Activated naive CD8-positive, alpha-beta T cell treated with anti-CD3 and anti-CD28 coated beads for 36 hours (primary cell): ENCODE measurements at regions not wholly inside any gene's neighbourhood (a gene's known extent, or its start where the extent isn't known, plus 50 kb on each side); places are given as distances from the start of the nearest gene placed in this dataset.

Experiments
- DNase-seq: peaks from one replicate; pipeline ENCODE4 v3.0.0; 2021
- H3K27ac Mint-ChIP-seq: one replicate; pipeline ENCODE4 v1.8.0; 2022; ENCODE audit warnings: mild to moderate bottlenecking, moderate library complexity, mixed read lengths
- H3K27me3 Mint-ChIP-seq: one replicate; pipeline ENCODE4 v1.8.0; 2022; ENCODE audit warnings: mild to moderate bottlenecking, mixed read lengths
- H3K36me3 Mint-ChIP-seq: one replicate; pipeline ENCODE4 v1.8.0; 2021; ENCODE audit warnings: mild to moderate bottlenecking, mixed read lengths
- H3K4me1 Mint-ChIP-seq: one replicate; pipeline ENCODE4 v1.8.0; 2021; ENCODE audit warnings: mixed read lengths
- H3K4me3 Mint-ChIP-seq: one replicate; pipeline ENCODE4 v1.8.0; 2022; ENCODE audit warnings: mild to moderate bottlenecking, moderate library complexity, mixed read lengths
- H3K9me3 Mint-ChIP-seq: one replicate; pipeline ENCODE4 v1.8.0; 2022; ENCODE audit warnings: mixed read lengths

- no peaks in the 10 kb centered on the region for H3K36me3 Mint-ChIP-seq
- no peak overlapping the region for H3K4me3 Mint-ChIP-seq
- no peak for DNase-seq
- no peaks in the 10 kb centered on the region for H3K9me3 Mint-ChIP-seq
- no peak overlapping the region for H3K27ac Mint-ChIP-seq
- H3K4me1 Mint-ChIP-seq = peaks cover 18% of the 10 kb centered on the region
- no peaks in the 10 kb centered on the region for H3K27me3 Mint-ChIP-seq
Measured at GRCh38 chr2:8406271-8406670, 275.6 kb upstream of the ID2 start.

DNA sequence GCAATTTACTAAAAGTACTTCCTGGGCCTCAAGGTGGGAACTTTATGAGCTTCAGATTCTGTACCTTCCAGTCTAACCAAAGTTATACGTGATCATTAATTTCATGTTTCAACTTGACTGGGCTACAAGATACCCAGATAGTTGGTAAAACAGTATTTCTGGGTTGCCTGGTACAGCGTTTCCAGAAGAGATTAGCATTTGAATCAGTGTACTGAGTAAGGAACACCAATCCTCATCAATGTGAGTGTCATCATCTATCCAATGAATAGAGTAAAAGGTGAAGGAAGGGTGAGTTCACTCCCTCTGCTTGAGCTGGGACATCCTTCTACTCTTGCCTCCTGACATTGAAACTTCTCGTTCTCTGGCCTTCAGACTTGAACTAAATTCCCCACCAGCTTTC is 274.5 kb upstream of the ID2 start:
- Mint-ChIP-seq H3K9me3 (no peaks in the 10 kb centered on the region), H3K27ac (no peak overlapping the region), H3K36me3 (no peaks in the 10 kb centered on the region), H3K4me1 (peaks cover 18% of the 10 kb centered on the region), H3K4me3 (no peak overlapping the region), H3K27me3 (no peaks in the 10 kb centered on the region)
- no peak for DNase-seq

- H3K4me1 Mint-ChIP-seq = peaks cover 18% of the 10 kb centered on the region
- no peaks in the 10 kb centered on the region for H3K9me3 Mint-ChIP-seq
- H3K27ac Mint-ChIP-seq = peak overlapping the region; percentile 81
- H3K27me3 Mint-ChIP-seq = no peaks in the 10 kb centered on the region
- H3K4me3 Mint-ChIP-seq = peak overlapping the region; percentile 0
- no peaks in the 10 kb centered on the region for H3K36me3 Mint-ChIP-seq
- DNase-seq = peak; percentile 66
Measured at GRCh38 chr2:8408560-8409460, 273.0 kb upstream of the ID2 start.

DNA sequence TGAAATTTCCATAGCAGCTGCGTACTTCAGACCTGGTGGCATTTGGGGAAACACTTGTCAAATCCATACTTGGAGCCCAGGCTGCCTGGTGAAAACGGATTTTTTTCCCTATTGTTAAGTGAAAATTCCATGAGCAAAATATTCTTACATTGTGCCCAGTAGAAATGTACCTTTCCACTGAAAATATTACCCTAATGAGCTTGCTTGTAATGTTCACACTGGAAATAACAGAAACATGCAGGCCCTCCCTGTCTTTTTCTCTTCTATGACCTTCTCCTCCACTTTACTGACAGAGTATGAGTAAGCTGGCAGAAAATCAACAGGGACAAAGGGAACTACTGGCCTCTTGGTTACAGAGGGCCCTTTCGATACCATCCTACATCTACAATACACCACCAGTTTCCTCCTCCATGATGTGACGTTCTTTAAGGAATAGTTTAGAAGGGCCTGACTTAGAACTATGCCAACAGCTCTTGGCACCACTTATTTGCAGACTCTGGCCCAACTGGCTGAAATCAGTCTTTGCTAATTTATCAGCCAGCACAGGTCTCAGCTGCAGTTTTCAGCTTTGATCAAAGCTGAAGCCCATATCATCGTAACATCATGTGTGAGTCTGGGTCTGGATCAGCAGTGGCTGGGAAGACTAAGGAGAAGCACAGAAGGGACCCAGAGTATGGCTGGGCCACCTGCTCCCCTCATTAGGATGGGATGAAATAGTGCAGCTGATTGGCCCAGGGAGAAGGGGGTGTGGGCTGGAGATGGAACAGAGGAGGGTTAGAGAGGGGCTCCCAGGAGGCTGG is 272.2 kb upstream of the ID2 start:
- Mint-ChIP-seq H3K4me3 (no peak overlapping the region), H3K36me3 (no peaks in the 10 kb centered on the region), H3K27me3 (no peaks in the 10 kb centered on the region)

GRCh38 chr2:8412082-8412481 is 269.8 kb upstream of the ID2 start:
- Mint-ChIP-seq H3K27ac (no peak overlapping the region), H3K9me3 (no peaks in the 10 kb centered on the region), H3K27me3 (peaks cover 4% of the 10 kb centered on the region), H3K36me3 (no peaks in the 10 kb centered on the region), H3K4me3 (no peak overlapping the region), H3K4me1 (peaks cover 18% of the 10 kb centered on the region)
- no peak for DNase-seq

More for the DNA sequence above, 272.2 kb upstream of the ID2 start:
- Mint-ChIP-seq H3K4me1 (peaks cover 18% of the 10 kb centered on the region), H3K9me3 (no peaks in the 10 kb centered on the region), H3K27ac (peak overlapping the region; percentile 81)
- no peak for DNase-seq

DNA sequence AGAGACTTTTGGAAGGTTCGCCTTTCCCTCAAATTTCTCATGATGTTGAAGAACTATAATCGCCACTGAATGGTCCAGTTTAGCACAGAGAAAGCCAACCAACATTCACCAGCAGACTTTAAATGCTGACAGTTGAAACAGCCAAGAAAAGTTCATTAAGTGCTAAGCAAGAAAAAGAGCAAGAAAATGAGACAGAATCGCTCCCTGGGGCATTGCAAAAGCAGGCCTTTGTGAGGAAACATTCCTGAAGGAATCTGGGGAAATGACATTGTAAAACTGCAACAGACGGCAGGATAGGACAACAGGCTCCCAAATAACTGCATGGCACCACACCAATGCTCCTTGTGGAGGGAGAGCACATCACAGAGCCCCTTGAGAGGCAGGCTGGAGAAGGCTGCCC is 269.3 kb upstream of the ID2 start:
- no peak overlapping the region for H3K27ac Mint-ChIP-seq

GRCh38 chr2:8413589-8414135 is 268.2 kb upstream of the ID2 start:
- DNase-seq = no peak
- no peaks in the 10 kb centered on the region for H3K9me3 Mint-ChIP-seq
- no peaks in the 10 kb centered on the region for H3K36me3 Mint-ChIP-seq
- H3K4me3 Mint-ChIP-seq = no peak overlapping the region
- peaks cover 13% of the 10 kb centered on the region for H3K4me1 Mint-ChIP-seq
- H3K27me3 Mint-ChIP-seq = peaks cover 4% of the 10 kb centered on the region
- H3K27ac Mint-ChIP-seq = no peak overlapping the region

More for the DNA sequence above, 269.3 kb upstream of the ID2 start:
- H3K36me3 Mint-ChIP-seq = no peaks in the 10 kb centered on the region
- H3K9me3 Mint-ChIP-seq = no peaks in the 10 kb centered on the region
- peaks cover 18% of the 10 kb centered on the region for H3K4me1 Mint-ChIP-seq
- peaks cover 4% of the 10 kb centered on the region for H3K27me3 Mint-ChIP-seq
- DNase-seq = no peak
- H3K4me3 Mint-ChIP-seq = no peak overlapping the region

DNA sequence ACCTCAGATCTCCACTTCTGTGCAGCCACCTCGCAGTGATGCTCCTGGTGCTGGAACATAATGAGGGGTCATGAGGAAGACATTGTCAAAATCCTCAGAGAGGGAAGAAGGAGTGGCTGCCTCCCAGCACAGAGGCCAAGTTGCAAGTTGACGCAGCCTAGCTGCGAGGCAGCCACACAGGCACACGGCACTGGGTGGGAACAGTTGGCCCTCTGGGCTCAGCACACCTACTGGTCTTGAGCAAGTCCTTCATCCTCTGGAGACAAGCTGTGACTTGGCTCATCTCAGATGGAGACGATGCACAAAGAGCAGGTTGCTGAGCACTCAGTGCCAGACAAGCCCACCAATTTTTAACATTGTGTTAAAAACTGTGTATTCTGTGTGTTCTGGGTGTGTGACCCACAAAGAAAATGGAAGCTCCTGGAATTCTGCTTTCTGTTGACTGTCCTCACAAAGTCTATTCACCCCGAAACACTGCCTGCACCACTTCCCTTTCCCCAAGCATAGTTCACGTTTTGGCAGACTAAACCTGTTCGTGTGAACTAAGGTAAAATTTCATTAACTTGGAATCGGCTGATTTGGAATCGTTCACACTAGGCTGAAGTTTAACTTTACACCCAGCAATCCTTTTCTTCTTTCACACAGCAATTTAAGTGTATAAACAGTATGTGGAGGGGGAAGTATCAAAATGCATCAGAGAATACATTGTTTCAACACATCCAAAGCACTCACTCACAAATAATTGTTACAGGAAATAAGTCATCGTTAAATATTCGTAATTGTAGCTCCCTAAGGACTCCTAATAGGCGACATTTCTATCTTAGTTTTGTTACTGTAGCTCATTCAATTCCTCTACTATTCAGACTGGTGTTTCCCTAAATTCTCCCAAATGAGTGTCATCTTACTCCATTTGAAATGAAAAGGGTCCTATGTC is 266.6 kb upstream of the ID2 start:
- no peaks in the 10 kb centered on the region for H3K36me3 Mint-ChIP-seq
- H3K4me1 Mint-ChIP-seq = peaks cover under 1% of the 10 kb centered on the region

GRCh38 chr2:8416001-8416571 is 265.8 kb upstream of the ID2 start:
- Mint-ChIP-seq H3K36me3 (no peaks in the 10 kb centered on the region), H3K27ac (no peak overlapping the region), H3K27me3 (peaks cover 4% of the 10 kb centered on the region), H3K9me3 (no peaks in the 10 kb centered on the region), H3K4me1 (no peaks in the 10 kb centered on the region), H3K4me3 (no peak overlapping the region)
- no peak for DNase-seq

More for the DNA sequence above, 266.6 kb upstream of the ID2 start:
- Mint-ChIP-seq H3K27ac (no peak overlapping the region), H3K4me3 (no peak overlapping the region), H3K9me3 (no peaks in the 10 kb centered on the region), H3K27me3 (peaks cover 4% of the 10 kb centered on the region)
- DNase-seq = no peak

GRCh38 chr2:8416849-8417832 is 264.7 kb upstream of the ID2 start:
- peaks cover 8% of the 10 kb centered on the region for H3K27me3 Mint-ChIP-seq
- no peaks in the 10 kb centered on the region for H3K4me1 Mint-ChIP-seq
- no peak overlapping the region for H3K4me3 Mint-ChIP-seq
- no peaks in the 10 kb centered on the region for H3K9me3 Mint-ChIP-seq
- H3K27ac Mint-ChIP-seq = no peak overlapping the region
- no peaks in the 10 kb centered on the region for H3K36me3 Mint-ChIP-seq
- no peak for DNase-seq

GRCh38 chr2:8418721-8419120 is 263.1 kb upstream of the ID2 start:
- Mint-ChIP-seq H3K36me3 (no peaks in the 10 kb centered on the region), H3K4me1 (no peaks in the 10 kb centered on the region), H3K4me3 (no peak overlapping the region), H3K9me3 (no peaks in the 10 kb centered on the region), H3K27ac (no peak overlapping the region), H3K27me3 (peaks cover 17% of the 10 kb centered on the region)
- DNase-seq = no peak

DNA sequence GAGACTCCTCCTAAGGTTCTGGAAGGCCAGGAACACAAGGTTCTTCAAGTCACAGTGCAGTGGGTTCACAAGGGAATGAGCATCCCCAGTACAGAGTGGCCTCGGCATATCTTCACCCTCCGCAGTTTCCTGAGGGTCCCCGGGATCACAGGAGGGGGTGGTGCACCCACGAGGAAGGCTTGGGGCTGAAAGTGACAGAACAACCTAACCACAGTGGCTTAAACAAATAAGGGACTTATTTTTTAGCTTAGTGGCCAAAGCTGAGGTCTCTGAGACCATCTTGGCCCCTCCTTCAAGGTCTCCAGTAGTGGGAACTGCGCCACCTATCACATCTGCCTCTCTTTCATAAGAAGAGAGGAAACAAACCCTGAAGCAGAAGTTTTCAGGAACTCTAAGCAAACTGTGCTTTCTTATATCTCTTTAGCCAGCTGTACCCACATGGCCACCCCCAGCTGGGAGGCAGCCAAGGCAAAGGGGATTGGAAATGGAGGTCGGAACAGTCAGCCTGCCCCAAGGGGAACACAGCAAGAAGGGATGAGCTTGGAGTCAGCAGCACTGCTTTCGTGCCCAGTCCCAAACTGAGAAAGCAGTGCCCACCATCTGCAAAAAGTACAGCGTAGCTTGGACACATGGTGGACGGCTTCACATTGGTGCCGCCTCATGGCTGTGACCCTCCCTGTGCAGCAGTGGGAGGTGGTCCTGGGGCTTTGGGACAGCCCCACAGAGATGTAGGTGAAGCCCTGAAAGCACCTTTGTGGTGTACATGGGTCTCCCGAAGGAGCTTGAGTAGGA is 260.0 kb upstream of the ID2 start:
- no peak for DNase-seq
- peaks cover 14% of the 10 kb centered on the region for H3K27me3 Mint-ChIP-seq
- H3K36me3 Mint-ChIP-seq = no peaks in the 10 kb centered on the region
- H3K4me1 Mint-ChIP-seq = no peaks in the 10 kb centered on the region
- H3K27ac Mint-ChIP-seq = no peak overlapping the region
- H3K4me3 Mint-ChIP-seq = no peak overlapping the region
- no peaks in the 10 kb centered on the region for H3K9me3 Mint-ChIP-seq

GRCh38 chr2:8422450-8422800 is 259.4 kb upstream of the ID2 start:
- H3K27me3 Mint-ChIP-seq = peaks cover 14% of the 10 kb centered on the region
- H3K27ac Mint-ChIP-seq = no peak overlapping the region
- H3K36me3 Mint-ChIP-seq = no peaks in the 10 kb centered on the region
- no peak overlapping the region for H3K4me3 Mint-ChIP-seq
- H3K4me1 Mint-ChIP-seq = no peaks in the 10 kb centered on the region
- no peaks in the 10 kb centered on the region for H3K9me3 Mint-ChIP-seq
- no peak for DNase-seq
